Keratinocyte (primary cell): ENCODE measurements at regions not wholly inside any gene's neighbourhood (a gene's known extent, or its start where the extent isn't known, plus 50 kb on each side); places are given as distances from the start of the nearest gene placed in this dataset.

Experiments used
- DNase-seq: peaks from one replicate; pipeline ENCODE4 v3.0.0-alpha.2; 2011; ENCODE audit warnings: low read depth, missing footprints, low spot score
- FAIRE-seq: peaks from 2 replicates; lab custom pipeline; 2011; peaks lifted over from hg19 to GRCh38; lab: Jason Lieb, UNC
- H2AFZ ChIP-seq: 2 replicates; pipeline ENCODE4 v1.6.0; 2012; ENCODE audit warnings: low read length, control low read depth, inconsistent platforms; ENCODE audit not compliant: control insufficient read depth
- H3K27ac ChIP-seq: 2 replicates; pipeline ENCODE4 v1.5.1; 2011; ENCODE audit warnings: low read length; ENCODE audit not compliant: control insufficient read depth, insufficient read depth
- H3K27me3 ChIP-seq: 3 replicates; pipeline ENCODE4 v1.6.0; 2011; ENCODE audit warnings: low read length; ENCODE audit not compliant: control insufficient read depth, insufficient read depth; ENCODE audit errors: extremely low read depth
- H3K36me3 ChIP-seq, 2 experiments: 2 replicates in 1 of 2; 3 replicates in 1 of 2; pipeline ENCODE4 v1.5.1; 2011; ENCODE audit warnings: low read length in 2 of 2, mild to moderate bottlenecking in 1 of 2; ENCODE audit not compliant: control insufficient read depth in 2 of 2, insufficient read depth in 2 of 2; ENCODE audit errors: extremely low read depth in 1 of 2
- H3K4me1 ChIP-seq: 3 replicates; pipeline ENCODE4 v1.5.1; 2011; ENCODE audit warnings: low read length; ENCODE audit not compliant: control insufficient read depth, insufficient read depth; ENCODE audit errors: extremely low read depth
- H3K4me2 ChIP-seq: 3 replicates; pipeline ENCODE4 v1.6.0; 2011; ENCODE audit warnings: low read depth, low read length; ENCODE audit not compliant: control insufficient read depth, insufficient read depth; ENCODE audit errors: extremely low read depth
- H3K4me3 ChIP-seq, 3 experiments: fragments of 200-600 bp in 1 of 3; sonication (generic) in 1 of 3; 2 replicates in 2 of 3; 3 replicates in 1 of 3; pipeline ENCODE4 v1.5.1; 2011 to 2016; ENCODE audit warnings: low read length in 3 of 3, mild to moderate bottlenecking in 3 of 3, control low read depth in 2 of 3, inconsistent platforms in 1 of 3, low read depth in 1 of 3, mixed read lengths in 1 of 3, mixed run types in 1 of 3, moderate library complexity in 1 of 3; ENCODE audit not compliant: control insufficient read depth in 2 of 3, insufficient read depth in 2 of 3; ENCODE audit errors: extremely low read depth in 1 of 3
- H3K79me2 ChIP-seq: 2 replicates; pipeline ENCODE4 v1.6.0; 2012; ENCODE audit warnings: low read length; ENCODE audit not compliant: control insufficient read depth, insufficient read depth
- H3K9ac ChIP-seq: 3 replicates; pipeline ENCODE4 v1.6.0; 2011; ENCODE audit warnings: low read length; ENCODE audit not compliant: control insufficient read depth, insufficient read depth; ENCODE audit errors: extremely low read depth
- H3K9me1 ChIP-seq: 3 replicates; pipeline ENCODE4 v1.6.0; 2011; ENCODE audit warnings: low read length; ENCODE audit not compliant: control insufficient read depth, insufficient read depth; ENCODE audit errors: extremely low read depth
- H3K9me3 ChIP-seq: 2 replicates; pipeline ENCODE4 v1.5.1; 2012; ENCODE audit warnings: low read depth, low read length; ENCODE audit not compliant: control insufficient read depth
- H4K20me1 ChIP-seq: 3 replicates; pipeline ENCODE4 v1.6.0; 2011; ENCODE audit warnings: low read length; ENCODE audit not compliant: control insufficient read depth, insufficient read depth; ENCODE audit errors: extremely low read depth
- EZH2 ChIP-seq: IDR thresholded peaks from one replicate; pipeline ENCODE4 v1.6.1; 2012; ENCODE audit warnings: inconsistent platforms, mild to moderate bottlenecking, low read length, moderate library complexity
- dilution Hi-C: fragments of 300-500 bp; cut with MboI; formaldehyde crosslinking; loops from one replicate; pipeline ENCODE4 v1.7.0; 2020; ENCODE audit warnings: low sequenced_read_pairs; ENCODE audit not compliant: extremely low pct_ligation_motif_present
- TF ChIP-seq, protein P1 (sequence below), 3 experiments: IDR thresholded peaks in 1 of 3; conservative IDR thresholded peaks in 1 of 3; optimal IDR thresholded peaks in 1 of 3; 2 replicates in 2 of 3; 3 replicates in 1 of 3; pipeline versions ENCODE3 to v1.5.1; 2011; ENCODE audit warnings: low read length in 3 of 3, mild to moderate bottlenecking in 3 of 3, moderate library complexity in 2 of 3, control low read depth in 1 of 3, inconsistent platforms in 1 of 3; ENCODE audit not compliant: insufficient read depth in 2 of 3; ENCODE audit errors: extremely low read depth in 1 of 3

DNA sequence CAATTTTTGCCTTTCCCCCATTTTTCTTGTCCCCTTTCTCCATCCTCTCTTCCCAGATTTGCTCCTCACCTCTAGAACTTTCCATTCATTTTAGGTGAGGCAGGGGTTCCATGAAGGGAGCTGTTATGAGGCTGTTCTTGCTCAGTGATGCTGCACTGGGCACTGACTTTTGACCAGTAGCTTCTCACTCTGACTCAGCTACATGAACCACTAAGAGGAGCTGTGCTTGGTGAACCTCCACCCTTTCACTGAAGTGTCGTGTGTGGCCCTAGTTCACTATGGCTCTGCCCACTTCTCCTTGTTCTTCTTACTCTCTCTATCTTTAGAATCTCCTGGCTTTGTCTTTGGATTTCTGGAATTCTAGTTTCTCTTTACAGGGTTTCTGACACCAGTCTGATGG lies 73.4 kb upstream of the ADRA1D start:
- dilution Hi-C loops: no loop called here
- TF ChIP-seq EZH2: no peak
- TF ChIP-seq, protein P1, sequence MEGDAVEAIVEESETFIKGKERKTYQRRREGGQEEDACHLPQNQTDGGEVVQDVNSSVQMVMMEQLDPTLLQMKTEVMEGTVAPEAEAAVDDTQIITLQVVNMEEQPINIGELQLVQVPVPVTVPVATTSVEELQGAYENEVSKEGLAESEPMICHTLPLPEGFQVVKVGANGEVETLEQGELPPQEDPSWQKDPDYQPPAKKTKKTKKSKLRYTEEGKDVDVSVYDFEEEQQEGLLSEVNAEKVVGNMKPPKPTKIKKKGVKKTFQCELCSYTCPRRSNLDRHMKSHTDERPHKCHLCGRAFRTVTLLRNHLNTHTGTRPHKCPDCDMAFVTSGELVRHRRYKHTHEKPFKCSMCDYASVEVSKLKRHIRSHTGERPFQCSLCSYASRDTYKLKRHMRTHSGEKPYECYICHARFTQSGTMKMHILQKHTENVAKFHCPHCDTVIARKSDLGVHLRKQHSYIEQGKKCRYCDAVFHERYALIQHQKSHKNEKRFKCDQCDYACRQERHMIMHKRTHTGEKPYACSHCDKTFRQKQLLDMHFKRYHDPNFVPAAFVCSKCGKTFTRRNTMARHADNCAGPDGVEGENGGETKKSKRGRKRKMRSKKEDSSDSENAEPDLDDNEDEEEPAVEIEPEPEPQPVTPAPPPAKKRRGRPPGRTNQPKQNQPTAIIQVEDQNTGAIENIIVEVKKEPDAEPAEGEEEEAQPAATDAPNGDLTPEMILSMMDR (optimal IDR thresholded peaks at IDR 0.05 in 1 of 3, IDR thresholded peaks at IDR 0.05 in 1 of 3, conservative IDR thresholded peaks at IDR 0.05 in 1 of 3; ENCODE audit: extremely low read depth in 1 of 3, insufficient read depth in 2 of 3, low read length in 3 of 3): no peak
- Histone ChIP-seq H3K9me3 (peaks cover 11% of the 10 kb centered on the region), H3K4me1 (peaks cover 7% of the 10 kb centered on the region), H3K9ac (no peak overlapping the region), H3K27me3 (peaks cover 12% of the 10 kb centered on the region), H3K36me3 (no peaks in the 10 kb centered on the region), H3K9me1 (no peaks in the 10 kb centered on the region), H2AFZ (no peak overlapping the region), H3K4me3 (no peak overlapping the region), H3K27ac (no peak overlapping the region), H4K20me1 (no peaks in the 10 kb centered on the region), H3K79me2 (no peaks in the 10 kb centered on the region), H3K4me2 (no peak overlapping the region)
- DNase-seq: no peak
- no peak for FAIRE-seq

GRCh38 chr20:4320291-4320690 lies 71.2 kb upstream of the ADRA1D start:
- H3K9me3 ChIP-seq: no peaks in the 10 kb centered on the region
- FAIRE-seq (no peak), DNase-seq (no peak)
- dilution Hi-C loops: no loop called here
- no peaks in the 10 kb centered on the region for H4K20me1 ChIP-seq
- no peaks in the 10 kb centered on the region for H3K36me3 ChIP-seq
- H3K4me3 ChIP-seq: no peak overlapping the region
- H3K4me2 ChIP-seq: no peak overlapping the region
- H3K27me3 ChIP-seq: peaks cover 12% of the 10 kb centered on the region
- H3K9me1 ChIP-seq: no peaks in the 10 kb centered on the region
- H3K9ac ChIP-seq: no peak overlapping the region
- H3K79me2 ChIP-seq: no peaks in the 10 kb centered on the region
- H2AFZ ChIP-seq: no peak overlapping the region
- no peak for TF ChIP-seq EZH2
- TF ChIP-seq, protein P1 (optimal IDR thresholded peaks at IDR 0.05 in 1 of 3, IDR thresholded peaks at IDR 0.05 in 1 of 3, conservative IDR thresholded peaks at IDR 0.05 in 1 of 3; ENCODE audit: extremely low read depth in 1 of 3, insufficient read depth in 2 of 3, low read length in 3 of 3): no peak
- H3K4me1 ChIP-seq: no peaks in the 10 kb centered on the region
- H3K27ac ChIP-seq: no peak overlapping the region
